ENCODE measurements at regions not wholly inside any gene's neighbourhood (a gene's known extent, or its start where the extent isn't known, plus 50 kb on each side); places are given as distances from the start of the nearest gene placed in this dataset.

- no peak overlapping the region for H3K4me3 Mint-ChIP-seq
- no peaks in the 10 kb centered on the region for H3K9me3 Mint-ChIP-seq
- peaks cover 16% of the 10 kb centered on the region for H3K27me3 Mint-ChIP-seq (ENCODE audit: low read depth, poor library complexity)
- H3K4me1 Mint-ChIP-seq: peaks cover 5% of the 10 kb centered on the region
- TF ChIP-seq CTCF (IDR thresholded peaks at IDR 0.05): no peak
- DNase-seq: no peak
- no peak overlapping the region for H3K27ac Mint-ChIP-seq
- no peaks in the 10 kb centered on the region for H3K36me3 Mint-ChIP-seq (ENCODE audit: low read depth)
These were observed 226.0 kb downstream of the TOX3 start for GRCh38 chr16:52320930-52321439.

- no peaks in the 10 kb centered on the region for H3K9me3 Mint-ChIP-seq
- no peak overlapping the region for H3K4me3 Mint-ChIP-seq
- peaks cover 5% of the 10 kb centered on the region for H3K4me1 Mint-ChIP-seq
- no peak overlapping the region for H3K27ac Mint-ChIP-seq
- DNase-seq: no peak
- no peaks in the 10 kb centered on the region for H3K36me3 Mint-ChIP-seq (ENCODE audit: low read depth)
- H3K27me3 Mint-ChIP-seq (ENCODE audit: low read depth, poor library complexity): peaks cover 17% of the 10 kb centered on the region
- TF ChIP-seq CTCF (IDR thresholded peaks at IDR 0.05): no peak
These were observed 228.5 kb downstream of the TOX3 start for GRCh38 chr16:52318302-52319009.

GRCh38 chr16:52316241-52316640, 230.7 kb downstream of the TOX3 start:
- no peak overlapping the region for H3K4me3 Mint-ChIP-seq
- no peak for DNase-seq
- H3K27ac Mint-ChIP-seq: no peak overlapping the region
- H3K27me3 Mint-ChIP-seq (ENCODE audit: low read depth, poor library complexity): peaks cover 13% of the 10 kb centered on the region
- H3K36me3 Mint-ChIP-seq (ENCODE audit: low read depth): no peaks in the 10 kb centered on the region
- no peaks in the 10 kb centered on the region for H3K9me3 Mint-ChIP-seq
- TF ChIP-seq CTCF (IDR thresholded peaks at IDR 0.05): no peak
- peaks cover 5% of the 10 kb centered on the region for H3K4me1 Mint-ChIP-seq

GRCh38 chr16:52312716-52313115, 234.2 kb downstream of the TOX3 start:
- no peak overlapping the region for H3K27ac Mint-ChIP-seq
- TF ChIP-seq CTCF (IDR thresholded peaks at IDR 0.05): no peak
- DNase-seq: no peak
- peaks cover 11% of the 10 kb centered on the region for H3K27me3 Mint-ChIP-seq (ENCODE audit: low read depth, poor library complexity)
- H3K9me3 Mint-ChIP-seq: no peaks in the 10 kb centered on the region
- no peak overlapping the region for H3K4me3 Mint-ChIP-seq
- H3K36me3 Mint-ChIP-seq (ENCODE audit: low read depth): no peaks in the 10 kb centered on the region
- no peaks in the 10 kb centered on the region for H3K4me1 Mint-ChIP-seq

GRCh38 chr16:52309446-52310416, 237.2 kb downstream of the TOX3 start:
- Mint-ChIP-seq H3K27me3 (ENCODE audit: low read depth, poor library complexity) (peaks cover 9% of the 10 kb centered on the region), H3K4me3 (no peak overlapping the region), H3K36me3 (ENCODE audit: low read depth) (no peaks in the 10 kb centered on the region), H3K4me1 (no peaks in the 10 kb centered on the region), H3K27ac (no peak overlapping the region), H3K9me3 (no peaks in the 10 kb centered on the region)
- no peak for TF ChIP-seq CTCF (IDR thresholded peaks at IDR 0.05)
- no peak for DNase-seq
